AG04450 (cell line): ENCODE measurements at regions not wholly inside any gene's neighbourhood (a gene's known extent, or its start where the extent isn't known, plus 50 kb on each side); places are given as distances from the start of the nearest gene placed in this dataset.

Experiments
- CTCF ChIA-PET: fragments of 300-600, 350-600 bp; formaldehyde crosslinking; extraction: SDS; loops from one replicate; lab custom pipeline; 2022; ENCODE audit warnings: antibody characterized with exemption, inconsistent platforms; lab: Charles Lee
- POLR2A ChIA-PET: fragments of 350-600 bp; formaldehyde crosslinking; extraction: SDS; loops from one replicate; lab custom pipeline; 2021; ENCODE audit warnings: antibody characterized with exemption, inconsistent platforms; lab: Yijun Ruan, JAX
- DNase-seq: peaks from one replicate; pipeline ENCODE4 v3.0.0-alpha.2; 2011; ENCODE audit warnings: low read depth, low spot score
- H3K27ac ChIP-seq: one replicate; pipeline ENCODE4 v1.5.1; 2012; ENCODE audit warnings: low read depth, low read length, control low read depth
- H3K27me3 ChIP-seq: one replicate; pipeline ENCODE4 v1.6.0; 2012; ENCODE audit warnings: low read length; ENCODE audit not compliant: control insufficient read depth, insufficient read depth
- H3K4me3 ChIP-seq: 2 replicates; pipeline ENCODE4 v1.5.1; 2011; ENCODE audit warnings: mild to moderate bottlenecking, low read depth, low read length, control low read depth
- H3K9me3 ChIP-seq: 2 replicates; pipeline ENCODE4 v1.5.1; 2012; ENCODE audit warnings: low read length; ENCODE audit not compliant: control insufficient read depth, insufficient read depth
- TF ChIP-seq, protein P1 (sequence below): IDR thresholded peaks from 2 replicates; pipeline ENCODE4 v1.5.1; 2011; ENCODE audit warnings: low read depth, low read length, control low read depth, inconsistent platforms

DNA sequence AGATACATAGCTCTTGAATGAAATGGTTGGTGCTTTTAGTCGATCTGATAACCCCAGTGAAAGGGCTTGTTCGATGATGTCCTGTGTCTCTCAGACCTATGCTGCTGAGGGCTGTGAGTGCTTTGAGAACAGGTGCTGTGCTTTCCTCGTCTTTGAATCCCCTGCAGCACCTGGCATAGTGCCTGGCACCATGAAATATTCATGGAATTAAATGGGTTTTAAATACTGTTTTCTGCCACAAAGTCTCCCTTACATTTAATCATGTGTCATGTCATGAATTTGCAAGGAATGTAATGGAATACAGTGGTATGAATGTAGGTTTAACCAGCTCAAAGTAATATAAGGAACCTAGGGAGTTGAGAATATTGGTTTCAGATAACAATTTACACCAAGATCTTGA lies 220.5 kb upstream of the PRICKLE1 start:
- POLR2A ChIA-PET = no interaction called here
- no peaks in the 10 kb centered on the region for H3K27me3 ChIP-seq
- H3K4me3 ChIP-seq = no peak overlapping the region
- H3K9me3 ChIP-seq = no peaks in the 10 kb centered on the region
- no peak for DNase-seq
- H3K27ac ChIP-seq = no peak overlapping the region
- TF ChIP-seq, protein P1, sequence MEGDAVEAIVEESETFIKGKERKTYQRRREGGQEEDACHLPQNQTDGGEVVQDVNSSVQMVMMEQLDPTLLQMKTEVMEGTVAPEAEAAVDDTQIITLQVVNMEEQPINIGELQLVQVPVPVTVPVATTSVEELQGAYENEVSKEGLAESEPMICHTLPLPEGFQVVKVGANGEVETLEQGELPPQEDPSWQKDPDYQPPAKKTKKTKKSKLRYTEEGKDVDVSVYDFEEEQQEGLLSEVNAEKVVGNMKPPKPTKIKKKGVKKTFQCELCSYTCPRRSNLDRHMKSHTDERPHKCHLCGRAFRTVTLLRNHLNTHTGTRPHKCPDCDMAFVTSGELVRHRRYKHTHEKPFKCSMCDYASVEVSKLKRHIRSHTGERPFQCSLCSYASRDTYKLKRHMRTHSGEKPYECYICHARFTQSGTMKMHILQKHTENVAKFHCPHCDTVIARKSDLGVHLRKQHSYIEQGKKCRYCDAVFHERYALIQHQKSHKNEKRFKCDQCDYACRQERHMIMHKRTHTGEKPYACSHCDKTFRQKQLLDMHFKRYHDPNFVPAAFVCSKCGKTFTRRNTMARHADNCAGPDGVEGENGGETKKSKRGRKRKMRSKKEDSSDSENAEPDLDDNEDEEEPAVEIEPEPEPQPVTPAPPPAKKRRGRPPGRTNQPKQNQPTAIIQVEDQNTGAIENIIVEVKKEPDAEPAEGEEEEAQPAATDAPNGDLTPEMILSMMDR = no peak
- CTCF ChIA-PET = interaction anchor here (1.3 kb wide), 1 partner anchor 528 kb away, joined by 4 read pairs; no protein-coding TSS in a partner anchor

DNA sequence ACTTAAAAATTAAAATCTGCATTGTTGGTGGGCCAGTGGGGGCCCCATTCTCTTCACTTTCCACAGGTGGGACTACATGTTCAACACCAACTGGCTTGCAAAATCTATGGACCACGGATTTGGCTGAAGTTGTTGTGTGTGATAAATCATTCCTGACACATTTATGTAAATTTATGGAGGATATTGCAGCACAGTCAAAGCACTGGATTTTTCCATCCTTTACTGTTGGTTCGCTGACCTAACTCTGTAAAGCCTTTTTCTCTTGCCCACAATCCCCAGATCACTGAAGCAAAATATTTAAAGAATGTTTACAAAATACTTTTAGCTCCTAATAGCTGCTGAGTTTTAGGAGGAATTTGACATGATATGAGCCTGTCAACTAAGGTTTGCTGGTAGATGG lies 219.7 kb upstream of the PRICKLE1 start:
- TF ChIP-seq, protein P1 = no peak
- CTCF ChIA-PET = no interaction called here
- DNase-seq = no peak

DNA sequence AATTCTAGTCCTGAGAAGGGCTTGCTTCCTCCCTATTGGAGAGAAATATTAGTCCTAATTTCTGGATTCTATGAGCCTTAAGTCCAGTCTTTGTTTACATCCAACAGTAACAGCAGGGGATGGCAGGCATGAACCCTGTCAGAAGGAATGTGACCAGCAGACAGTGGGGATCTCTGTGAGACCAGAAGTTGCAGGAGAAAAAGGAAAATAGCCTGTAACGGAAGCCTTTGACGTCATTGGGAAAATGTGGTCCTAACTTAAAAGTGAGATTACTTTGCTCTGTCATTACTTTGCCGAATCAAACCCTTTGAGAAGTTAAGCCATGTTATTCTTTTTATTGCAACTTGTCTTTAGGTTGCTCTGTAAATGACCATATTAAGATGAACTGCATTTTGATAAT lies 218.2 kb upstream of the PRICKLE1 start:
- no peak overlapping the region for H3K27ac ChIP-seq
- no peaks in the 10 kb centered on the region for H3K27me3 ChIP-seq
- POLR2A ChIA-PET = no interaction called here
- TF ChIP-seq, protein P1 = no peak
- H3K9me3 ChIP-seq = no peaks in the 10 kb centered on the region
- DNase-seq = no peak
- CTCF ChIA-PET = no interaction called here
- no peak overlapping the region for H3K4me3 ChIP-seq

More for the DNA sequence above, 219.7 kb upstream of the PRICKLE1 start:
- Histone ChIP-seq H3K9me3 (no peaks in the 10 kb centered on the region), H3K4me3 (no peak overlapping the region), H3K27ac (no peak overlapping the region), H3K27me3 (no peaks in the 10 kb centered on the region)
- POLR2A ChIA-PET = no interaction called here

DNA sequence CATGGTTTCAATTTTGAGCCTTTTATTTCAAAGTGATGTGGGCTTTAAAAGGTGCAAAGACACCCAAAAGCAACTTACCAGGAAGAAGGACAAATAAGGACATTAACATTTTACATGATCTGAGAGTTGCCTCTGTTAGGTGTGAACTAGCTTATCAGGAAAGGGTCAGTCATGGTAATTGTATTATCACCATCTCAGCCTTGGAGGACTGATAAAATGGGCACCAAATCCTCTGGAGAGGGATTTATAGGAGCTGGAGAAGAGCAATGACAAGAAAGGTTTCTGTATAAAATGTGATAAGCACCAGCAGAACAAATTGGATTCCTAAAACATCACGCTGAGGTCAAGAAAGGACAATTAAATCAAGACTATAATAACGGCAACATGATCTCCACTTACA lies 217.7 kb upstream of the PRICKLE1 start:
- TF ChIP-seq, protein P1 = no peak

DNA sequence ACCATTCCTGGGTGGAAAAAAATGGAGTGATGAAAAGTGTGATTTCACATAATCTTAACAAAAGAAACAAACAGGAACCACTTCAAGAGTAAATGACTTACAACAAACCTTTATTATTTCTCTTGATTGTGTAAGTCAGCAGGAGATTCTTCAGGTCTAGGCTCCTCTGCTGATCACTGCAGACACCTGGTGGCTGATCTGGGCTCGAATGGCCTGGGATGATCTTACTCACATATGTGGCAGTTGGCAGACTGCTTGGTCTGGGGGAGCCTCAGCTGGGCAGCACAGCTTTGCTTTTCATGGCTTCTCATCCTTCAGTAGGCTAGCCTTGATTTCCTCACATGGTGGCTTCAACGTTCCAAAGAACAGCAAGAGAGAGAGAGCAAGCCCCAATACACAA lies 215.4 kb upstream of the PRICKLE1 start:
- no peak for DNase-seq
- Histone ChIP-seq H3K27me3 (no peaks in the 10 kb centered on the region), H3K9me3 (no peaks in the 10 kb centered on the region), H3K27ac (no peak overlapping the region), H3K4me3 (no peak overlapping the region)
- ChIA-PET CTCF (no interaction called here), POLR2A (interaction anchor here (0.6 kb wide), 1 partner anchor 103 kb away, joined by 4 read pairs; no protein-coding TSS in a partner anchor)
- TF ChIP-seq, protein P1 = no peak

More for the DNA sequence above, 217.7 kb upstream of the PRICKLE1 start:
- no peaks in the 10 kb centered on the region for H3K27me3 ChIP-seq
- H3K27ac ChIP-seq = no peak overlapping the region
- POLR2A ChIA-PET = no interaction called here
- no peaks in the 10 kb centered on the region for H3K9me3 ChIP-seq
- DNase-seq = no peak
- no peak overlapping the region for H3K4me3 ChIP-seq
- CTCF ChIA-PET = no interaction called here
